ENCODE measurements at regions not wholly inside any gene's neighbourhood (a gene's known extent, or its start where the extent isn't known, plus 50 kb on each side); places are given as distances from the start of the nearest gene placed in this dataset.

- Histone ChIP-seq H3K23me2 (ENCODE audit: low read depth, low read length) (no peaks in the 10 kb centered on the region), H2BK15ac (ENCODE audit: low read length) (no peak overlapping the region), H3K79me2 (ENCODE audit: control insufficient read depth in 1 of 2, insufficient read depth in 2 of 2, low read length in 2 of 2) (no peaks in the 10 kb centered on the region), H2BK12ac (ENCODE audit: low read depth, low read length) (no peak overlapping the region), H2AK5ac (ENCODE audit: low read depth, low read length) (no peak overlapping the region), H3K9ac (replicated peaks in 1 of 4; ENCODE audit: extremely low read depth in 1 of 4, low read depth in 3 of 4, low read length in 3 of 4) (no peak overlapping the region), H4K8ac (ENCODE audit: extremely low read depth, insufficient read depth, low read length) (no peak overlapping the region), H3K27me3 (replicated peaks in 1 of 4; ENCODE audit: control insufficient read depth in 3 of 4, extremely low read depth in 1 of 4, insufficient read depth in 3 of 4, low read length in 3 of 4) (no peaks in the 10 kb centered on the region), H3K23ac (ENCODE audit: insufficient read length) (no peak overlapping the region), H2BK5ac (ENCODE audit: low read depth, low read length) (no peak overlapping the region), H3K27ac (ENCODE audit: low read depth, low read length) (no peak overlapping the region), H4K5ac (ENCODE audit: insufficient read length, low read depth, low read length) (no peak overlapping the region), H3K56ac (replicated peaks; ENCODE audit: insufficient read length, low read depth, low read length) (no peak overlapping the region), H4K91ac (replicated peaks; ENCODE audit: insufficient read length, low read length) (no peak overlapping the region), H3K79me1 (ENCODE audit: low read depth, low read length) (no peaks in the 10 kb centered on the region), H4K20me1 (replicated peaks in 1 of 2; ENCODE audit: control insufficient read depth in 1 of 2, insufficient read depth in 2 of 2, low read length in 2 of 2) (no peaks in the 10 kb centered on the region), H3K4me3 (ENCODE audit: extremely low read depth in 1 of 4, insufficient read depth in 2 of 4, low read depth in 3 of 4, low read length in 4 of 4) (no peak overlapping the region), H3K4ac (replicated peaks; ENCODE audit: insufficient read length, low read depth, low read length) (no peak overlapping the region), H3K4me1 (replicated peaks in 1 of 4; ENCODE audit: control insufficient read depth in 3 of 4, insufficient read depth in 4 of 4, low read length in 3 of 4) (no peaks in the 10 kb centered on the region), H3K14ac (ENCODE audit: insufficient read length) (no peak overlapping the region), H3K18ac (ENCODE audit: extremely low read depth, low read length) (no peak overlapping the region), H3K36me3 (ENCODE audit: control insufficient read depth in 2 of 4, insufficient read depth in 4 of 4, low read length in 3 of 4) (no peaks in the 10 kb centered on the region), H2AFZ (ENCODE audit: low read length) (no peak overlapping the region), H2BK120ac (replicated peaks; ENCODE audit: low read depth, low read length) (no peak overlapping the region), H3K4me2 (ENCODE audit: insufficient read depth in 1 of 2, low read depth in 2 of 2, low read length in 2 of 2) (no peak overlapping the region), H2BK20ac (ENCODE audit: low read length) (no peak overlapping the region), H3K9me3 (ENCODE audit: insufficient read depth in 2 of 2, low read depth in 1 of 2, low read length in 1 of 2) (no peaks in the 10 kb centered on the region)
- 95% methylated on average over 10 of the region's 10 CpGs; no CpG with 5 or more reads in 1 of the 2 experiments for WGBS, 2 experiments (ENCODE audit: extremely low coverage in 1 of 2, insufficient coverage in 1 of 2, insufficient read length in 1 of 2, insufficient replicate concordance in 2 of 2, low coverage in 1 of 2, low lambda C conversion rate in 2 of 2, missing lambda C conversion rate in 1 of 2)
- no peak for DNase-seq (ENCODE audit: low read depth in 1 of 2, low spot score in 2 of 2)
- ChIA-PET CTCF (ENCODE audit: partially characterized antibody) (no interaction called here), POLR2A (ENCODE audit: partially characterized antibody) (no interaction called here)
- FAIRE-seq = no peak
- TF ChIP-seq GABPA (IDR thresholded peaks at IDR 0.05; ENCODE audit: borderline replicate concordance, insufficient read depth, low read length) (no peak), CBX5 (IDR thresholded peaks at IDR 0.05; ENCODE audit: low read depth, low read length) (no peak)
Observed at GRCh38 chr2:2889141-2889540, 488.5 kb downstream of the EIPR1 start.

Data from H1 (cell line).